SH-SY5Y (cell line): ENCODE measurements at regions not wholly inside any gene's neighbourhood (a gene's known extent, or its start where the extent isn't known, plus 50 kb on each side); places are given as distances from the start of the nearest gene placed in this dataset.

Experiments
- GATA2 ChIP-seq: IDR thresholded peaks from 2 replicates; pipeline ENCODE4 v1.6.1; 2011; ENCODE audit warnings: mild to moderate bottlenecking, low read depth, low read length
- GATA3 ChIP-seq: IDR thresholded peaks from 2 replicates; pipeline ENCODE4 v1.6.1; 2011; ENCODE audit warnings: low read depth, mild to moderate bottlenecking, low read length, moderate library complexity

DNA sequence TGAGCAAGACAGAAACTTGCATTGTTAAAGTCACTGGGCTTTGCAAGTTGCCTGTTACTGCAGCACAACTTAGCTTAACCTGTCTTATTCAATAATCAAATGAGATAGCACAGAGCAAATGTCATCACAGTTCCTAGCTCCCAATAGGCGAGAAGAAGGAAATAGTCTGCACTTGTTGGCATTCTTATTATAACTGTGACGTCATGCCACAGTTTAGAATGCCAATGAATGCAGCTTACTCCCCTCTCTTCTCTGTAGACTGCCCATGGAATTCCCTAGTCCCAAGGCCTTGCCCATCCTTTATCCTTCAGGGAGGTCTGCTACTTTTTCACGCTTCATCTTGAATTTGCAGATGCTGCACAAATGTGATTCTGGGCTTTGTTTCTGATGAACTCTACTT, 1094.9 kb upstream of the AUTS2 start:
- TF ChIP-seq GATA3 = no peak
- TF ChIP-seq GATA2 = no peak
